GM19043 (cell line): ENCODE measurements at regions not wholly inside any gene's neighbourhood (a gene's known extent, or its start where the extent isn't known, plus 50 kb on each side); places are given as distances from the start of the nearest gene placed in this dataset.

Source experiments
- ATAC-seq: cut with Tn5 transposase; IDR thresholded peaks from one replicate; pipeline ENCODE4 v1.9.1; 2021; ENCODE audit warnings: low read depth; ENCODE audit not compliant: unreplicated experiment

DNA sequence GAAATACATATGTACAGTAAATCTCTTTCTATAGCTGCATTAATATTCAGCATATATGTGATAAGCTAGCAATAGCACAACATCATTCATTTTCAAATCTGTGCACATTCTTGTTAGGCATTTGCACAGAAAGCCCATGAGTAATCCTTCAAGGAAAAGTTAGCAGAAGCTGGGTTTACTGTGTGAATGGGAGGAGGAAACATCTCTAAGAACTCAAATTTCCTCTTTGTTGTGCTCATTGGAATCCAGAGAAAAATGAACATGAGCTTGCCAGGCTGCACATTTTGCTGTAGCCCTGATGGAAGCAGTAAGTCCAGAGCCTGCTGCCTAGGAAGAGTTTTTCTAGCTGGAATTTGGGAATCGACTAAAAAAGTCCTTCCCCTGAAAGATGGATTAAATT is 214.2 kb upstream of the FOXD3 start:
- ATAC-seq = no peak

DNA sequence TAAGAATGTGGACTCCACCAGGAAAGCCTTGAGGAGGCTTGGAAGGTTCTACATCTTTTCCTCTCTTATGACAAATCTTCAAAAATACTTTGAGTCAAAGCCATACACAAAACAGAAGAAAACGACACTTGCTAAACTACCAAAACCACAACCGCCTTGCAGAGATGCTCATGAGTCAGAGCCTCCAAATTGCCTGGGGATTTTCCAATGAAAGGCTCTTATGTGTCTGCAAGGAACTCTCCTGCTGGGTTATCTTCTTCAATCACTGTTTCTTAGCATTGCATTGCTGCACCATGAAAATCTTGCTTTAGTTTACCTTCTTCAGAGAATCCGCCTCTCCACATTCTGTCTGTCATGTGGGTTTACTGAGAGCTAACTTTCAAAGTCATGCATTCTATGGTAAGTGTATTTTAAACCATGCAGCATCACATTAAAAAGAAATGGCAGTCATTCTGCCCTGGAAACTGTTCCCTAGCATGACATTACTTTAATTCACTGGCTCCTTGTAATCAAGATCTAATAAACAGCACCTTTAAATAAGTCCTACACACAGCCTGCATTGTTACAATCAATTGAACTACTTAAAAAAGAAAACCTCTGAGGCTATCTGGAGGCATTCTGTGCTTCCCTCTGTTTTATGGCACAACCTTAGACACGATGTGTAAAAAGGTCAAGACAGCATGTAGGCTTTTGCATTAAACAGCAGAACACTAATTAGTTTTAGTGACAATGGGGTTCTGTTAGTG is 210.0 kb upstream of the FOXD3 start:
- no peak for ATAC-seq

GRCh38 chr1:63115527-63115926 is 206.8 kb upstream of the FOXD3 start:
- ATAC-seq = no peak

- ATAC-seq = no peak
Observed at GRCh38 chr1:63116016-63116415, 206.4 kb upstream of the FOXD3 start.

- no peak for ATAC-seq
Observed at GRCh38 chr1:63119575-63120155, 202.7 kb upstream of the FOXD3 start.

GRCh38 chr1:63122079-63122478 is 200.3 kb upstream of the FOXD3 start:
- ATAC-seq = no peak

- peak; percentile 74 for ATAC-seq
Observed at GRCh38 chr1:63124666-63125191, 197.6 kb upstream of the FOXD3 start.

DNA sequence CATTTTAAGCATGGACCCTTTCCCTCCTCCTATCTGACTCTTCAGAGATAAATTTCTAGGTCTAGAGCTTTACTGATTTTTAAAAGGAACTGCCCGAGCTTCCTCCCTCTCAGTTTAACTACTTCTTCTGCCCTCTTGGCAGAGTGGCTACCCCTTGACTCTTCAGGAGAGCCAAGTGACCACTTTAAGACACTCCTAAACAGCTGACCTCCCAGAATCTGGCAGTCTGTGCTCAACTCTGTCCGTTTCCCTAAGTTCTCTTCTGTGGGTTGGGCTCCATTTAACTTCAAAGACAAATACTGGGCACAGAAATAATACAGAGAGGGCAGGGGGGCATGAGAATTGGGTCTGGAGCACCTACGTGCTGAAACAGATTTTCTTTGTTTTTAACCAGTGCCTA is 196.3 kb upstream of the FOXD3 start:
- ATAC-seq = no peak

- no peak for ATAC-seq
Observed at GRCh38 chr1:63127376-63127775, 195.0 kb upstream of the FOXD3 start.

GRCh38 chr1:63128556-63128955 is 193.8 kb upstream of the FOXD3 start:
- no peak for ATAC-seq

GRCh38 chr1:63129184-63129583 is 193.2 kb upstream of the FOXD3 start:
- no peak for ATAC-seq

DNA sequence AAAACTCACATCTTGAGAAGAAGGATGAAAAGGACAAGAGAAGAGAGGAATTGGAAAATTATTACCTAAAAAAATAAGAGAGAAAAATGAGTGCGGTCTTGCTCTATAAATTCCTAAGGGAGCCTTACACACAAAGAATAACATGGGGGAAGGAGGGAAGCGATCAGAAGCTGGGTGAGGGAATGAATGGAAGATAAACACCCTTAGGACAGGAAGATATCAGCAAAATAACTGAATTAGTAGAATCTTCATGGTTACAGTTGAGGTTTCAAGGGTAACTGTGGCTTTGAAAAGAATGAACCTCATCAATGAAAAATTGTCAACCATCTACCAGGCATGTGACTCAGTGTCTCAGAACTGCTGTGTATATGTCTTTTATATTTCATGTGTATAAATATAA is 192.5 kb upstream of the FOXD3 start:
- no peak for ATAC-seq

DNA sequence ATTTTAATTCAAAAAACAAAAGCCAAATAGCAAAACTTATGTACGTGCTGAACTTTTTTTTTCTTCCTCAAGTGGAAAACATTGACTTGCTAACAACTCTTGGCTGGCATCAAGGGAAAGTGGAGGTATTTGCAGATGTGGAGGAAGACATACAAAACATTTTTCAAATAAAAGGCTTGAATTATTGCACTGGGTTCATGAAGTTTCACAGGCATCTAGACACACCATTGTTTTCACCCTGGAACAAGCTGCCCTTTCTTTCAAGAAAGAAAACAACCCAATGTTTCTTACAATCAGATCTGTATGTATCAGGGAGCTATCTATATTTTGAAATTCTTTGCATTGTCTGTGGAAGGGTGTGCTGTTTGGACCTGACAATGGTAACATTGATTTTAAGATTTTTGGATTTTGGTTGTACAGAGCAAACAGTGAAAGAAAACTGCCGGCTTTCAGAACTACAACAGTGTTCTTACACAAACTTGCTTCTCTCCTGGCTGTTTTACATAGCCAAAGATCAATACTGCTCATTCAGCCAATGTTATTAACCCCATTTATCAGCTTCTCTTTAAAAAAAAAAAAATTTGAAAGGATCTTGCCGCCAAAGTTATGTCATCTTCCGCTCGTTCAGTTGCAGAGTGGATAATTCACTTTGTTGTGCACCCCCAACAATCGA is 187.7 kb upstream of the FOXD3 start:
- ATAC-seq = no peak

DNA sequence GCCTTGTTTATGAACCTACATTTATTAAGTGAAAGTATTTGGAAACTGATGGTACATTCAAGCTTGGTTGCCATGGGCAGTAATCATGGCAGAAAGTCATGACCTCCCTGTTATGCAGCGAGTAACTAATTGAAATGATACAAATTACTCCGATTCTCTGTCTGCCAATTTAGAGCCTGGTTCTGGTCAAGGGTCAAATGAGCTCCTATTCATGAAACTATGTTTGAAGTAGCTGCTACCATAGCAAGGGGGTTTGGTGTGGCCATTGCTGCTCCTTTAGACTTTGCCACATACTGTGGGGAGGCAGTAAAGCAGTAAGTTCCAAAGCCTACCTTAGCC is 187.2 kb upstream of the FOXD3 start:
- ATAC-seq = no peak

GRCh38 chr1:63135801-63136200 is 186.6 kb upstream of the FOXD3 start:
- ATAC-seq = no peak

DNA sequence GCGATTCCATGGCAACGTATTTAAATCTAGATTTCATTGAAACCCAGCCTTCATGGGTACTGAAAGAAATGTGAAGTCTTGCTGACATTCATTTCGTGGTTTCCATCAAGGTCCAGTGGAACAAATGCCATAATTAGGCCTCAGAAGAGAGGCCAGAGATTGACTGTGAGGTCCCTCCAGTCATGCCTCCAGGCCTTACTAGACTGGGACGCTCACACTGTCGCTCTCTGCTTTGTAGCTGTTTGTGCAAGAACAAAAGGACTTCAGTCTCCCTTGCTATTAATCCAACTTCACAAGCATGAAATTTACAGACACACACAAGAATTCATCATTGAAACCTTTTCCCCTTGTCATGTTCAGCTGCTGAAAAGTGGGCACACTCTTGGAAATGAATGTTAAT is 180.4 kb upstream of the FOXD3 start:
- ATAC-seq = no peak

GRCh38 chr1:63143482-63143881 is 178.9 kb upstream of the FOXD3 start:
- no peak for ATAC-seq

DNA sequence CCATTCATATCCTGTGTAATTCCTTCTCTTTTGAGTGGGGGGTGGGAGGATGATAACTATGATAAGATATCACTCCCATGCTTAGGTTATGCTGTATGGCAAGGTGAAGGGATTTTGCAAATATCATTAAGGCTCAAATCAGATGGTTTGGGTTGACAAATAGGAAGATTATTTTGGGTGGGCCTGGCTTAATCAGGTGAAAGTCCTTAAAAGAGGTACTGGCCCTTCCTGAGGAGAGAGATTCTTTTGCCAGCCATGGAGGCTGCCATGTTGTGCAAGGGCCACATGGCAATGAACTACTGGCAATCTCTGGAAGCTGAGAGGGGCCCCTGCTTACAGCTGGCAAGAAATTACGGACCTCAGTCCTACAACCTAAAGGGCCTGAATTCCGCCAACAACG is 174.6 kb upstream of the FOXD3 start:
- ATAC-seq = no peak

- peak; percentile 82 for ATAC-seq
Observed at GRCh38 chr1:63148825-63149645, 173.3 kb upstream of the FOXD3 start.

DNA sequence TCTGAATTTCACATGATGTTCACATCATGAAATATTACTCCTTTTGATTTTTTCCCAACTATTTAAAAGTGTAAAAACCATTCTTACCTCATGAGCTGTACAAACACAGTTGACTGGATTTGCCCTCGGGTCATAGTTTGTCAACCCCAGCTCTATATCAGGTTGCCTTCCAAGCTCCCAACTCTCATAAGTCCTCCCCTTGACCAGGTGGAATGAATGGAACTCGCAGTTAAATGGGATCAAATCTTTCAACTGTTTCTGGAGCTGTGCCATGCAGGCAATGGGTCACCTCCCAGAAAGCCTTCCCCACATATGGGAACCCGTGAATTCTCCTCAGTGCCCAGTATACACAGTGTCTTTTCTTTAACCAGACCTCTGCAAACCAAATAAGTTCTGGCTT is 169.8 kb upstream of the FOXD3 start:
- no peak for ATAC-seq

DNA sequence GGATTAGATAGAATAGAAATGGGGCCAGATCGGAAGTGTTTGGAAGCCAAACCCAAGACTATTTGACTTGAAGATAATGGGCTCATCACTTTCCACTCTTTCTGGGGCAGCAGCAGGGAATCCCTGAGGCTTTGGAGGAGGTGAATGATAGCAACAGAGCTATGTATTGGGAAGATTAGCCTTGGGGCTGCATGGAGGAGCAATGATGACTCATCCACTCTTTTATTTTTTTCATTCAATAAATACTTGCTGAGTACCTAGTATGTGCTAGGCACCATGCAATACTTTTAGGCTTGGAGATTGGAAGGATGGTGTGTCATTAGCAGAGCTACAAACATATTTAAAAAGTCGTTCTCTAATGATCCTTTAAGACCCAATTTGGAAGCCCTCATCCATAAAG is 166.9 kb upstream of the FOXD3 start:
- no peak for ATAC-seq
